ENCODE measurements at regions not wholly inside any gene's neighbourhood (a gene's known extent, or its start where the extent isn't known, plus 50 kb on each side); places are given as distances from the start of the nearest gene placed in this dataset.

- Histone ChIP-seq H3K27ac (ENCODE audit: extremely low read length, insufficient read depth, low read length) (no peak overlapping the region), H3K36me3 (replicated peaks in 1 of 2; ENCODE audit: control insufficient read depth in 1 of 2, insufficient read depth in 2 of 2, low read length in 2 of 2) (no peaks in the 10 kb centered on the region), H2AFZ (ENCODE audit: low read length) (no peak overlapping the region), H3K27me3 (ENCODE audit: control insufficient read depth in 1 of 2, insufficient read depth in 2 of 2, low read length in 2 of 2) (no peaks in the 10 kb centered on the region; a peak in 1 of 5 replicates), H3K79me2 (ENCODE audit: insufficient read depth, low read length) (no peaks in the 10 kb centered on the region), H3K4me2 (ENCODE audit: low read depth, low read length) (no peak overlapping the region), H3K4me1 (ENCODE audit: insufficient read depth, low read length) (no peaks in the 10 kb centered on the region), H3K9ac (ENCODE audit: insufficient read depth, low read depth, low read length) (no peak overlapping the region), H3K9me3 (ENCODE audit: low read length) (no peaks in the 10 kb centered on the region), H3K4me3 (replicated peaks in 1 of 3; ENCODE audit: insufficient read depth in 1 of 3, low read depth in 2 of 3, low read length in 3 of 3) (no peak overlapping the region), H4K20me1 (ENCODE audit: insufficient read depth, low read length) (no peaks in the 10 kb centered on the region)
- POLR2A ChIA-PET: no interaction called here
- intact Hi-C loops (cut with micrococcal nuclease; ENCODE audit: unreplicated experiment): no loop called here
- CTCF ChIA-PET (ENCODE audit: low intra/inter-chr PET ratio, low total read pairs): no interaction called here
- 46% methylated on average over 2 of the region's 2 CpGs for WGBS (ENCODE audit: low lambda C conversion rate)
- DNase-seq (ENCODE audit: low spot score) (no peak), ATAC-seq (no peak), FAIRE-seq (no peak)
- in situ Hi-C loops (cut with HindIII; ENCODE audit: extremely low pct_ligation_motif_present, low pct_unique_long_range_greater_than_20kb): no loop called here
- no TSS peak for BruUV-seq (replicated peaks)
- TF ChIP-seq KLF9 (CRISPR knock-in tag; IDR thresholded peaks at IDR 0.05; ENCODE audit: low read depth) (no peak), ZNF20 (CRISPR knock-in tag; IDR thresholded peaks at IDR 0.05) (no peak), ATAD3A (CRISPR knock-in tag; IDR thresholded peaks at IDR 0.05) (no peak), BRF2 (CRISPR knock-in tag; IDR thresholded peaks at IDR 0.05) (no peak), MYNN (CRISPR knock-in tag; IDR thresholded peaks at IDR 0.05; ENCODE audit: low read depth) (no peak), ZNF609 (CRISPR knock-in tag; IDR thresholded peaks at IDR 0.05; ENCODE audit: borderline replicate concordance) (no peak), AKAP8 (CRISPR knock-in tag; IDR thresholded peaks at IDR 0.05) (no peak), ZFP36 (IDR thresholded peaks at IDR 0.05; ENCODE audit: borderline replicate concordance, low read depth, low read length, partially characterized antibody) (no peak), ZNF205 (CRISPR knock-in tag; IDR thresholded peaks at IDR 0.05) (no peak), HDAC2 (CRISPR knock-in tag; IDR thresholded peaks at IDR 0.05) (no peak), RELA (CRISPR knock-in tag; IDR thresholded peaks at IDR 0.05) (no peak), MED13 (CRISPR knock-in tag; IDR thresholded peaks at IDR 0.05) (no peak), KMT2B (CRISPR knock-in tag; IDR thresholded peaks at IDR 0.05) (no peak), CENPBD1 (CRISPR knock-in tag; IDR thresholded peaks at IDR 0.05; ENCODE audit: borderline replicate concordance, low read depth) (no peak), ZBTB21 (CRISPR knock-in tag; IDR thresholded peaks at IDR 0.05) (no peak), ONECUT2 (CRISPR knock-in tag; IDR thresholded peaks at IDR 0.05) (no peak)
These were observed 74.0 kb upstream of the DOCK9 start for GRCh38 chr13:99051768-99052455.

Measured in HepG2 (cell line).